H9 (cell line): ENCODE measurements at regions not wholly inside any gene's neighbourhood (a gene's known extent, or its start where the extent isn't known, plus 50 kb on each side); places are given as distances from the start of the nearest gene placed in this dataset.
"Not testable (repeated sequence)": the region's sequence is repeated elsewhere in the genome, so short reads cannot be mapped to it uniquely, and the experiment has no call there.

ENCODE experiments used
- DNase-seq: peaks from one replicate; pipeline ENCODE4 v3.0.0-alpha.2; 2017
- H2AFZ ChIP-seq: one replicate; pipeline ENCODE4 v1.6.1; 2013; ENCODE audit warnings: mild to moderate bottlenecking, low read length, control low read depth, moderate library complexity
- H2AK5ac ChIP-seq: 2 replicates; pipeline ENCODE4 v1.6.1; 2013; ENCODE audit warnings: low read length, control low read depth, mixed read lengths; ENCODE audit not compliant: insufficient read length
- H2BK120ac ChIP-seq: one replicate; pipeline ENCODE4 v1.6.1; 2013; ENCODE audit warnings: low read depth, mild to moderate bottlenecking, low read length, control low read depth, inconsistent platforms; ENCODE audit not compliant: poor library complexity, severe bottlenecking
- H2BK12ac ChIP-seq: 2 replicates; pipeline ENCODE4 v1.6.1; 2013; ENCODE audit warnings: low read length, control low read depth, mixed read lengths, low read depth; ENCODE audit not compliant: insufficient read length
- H2BK15ac ChIP-seq: 2 replicates; pipeline ENCODE4 v1.6.1; 2013; ENCODE audit warnings: low read depth, low read length, control low read depth
- H2BK20ac ChIP-seq: one replicate; pipeline ENCODE4 v1.6.1; 2013; ENCODE audit warnings: low read depth, mild to moderate bottlenecking, low read length, control low read depth, inconsistent platforms; ENCODE audit not compliant: poor library complexity, severe bottlenecking
- H2BK5ac ChIP-seq: 2 replicates; pipeline ENCODE4 v1.6.1; 2013; ENCODE audit warnings: low read length, control low read depth, mixed read lengths; ENCODE audit not compliant: insufficient read length
- H3K14ac ChIP-seq: 2 replicates; pipeline ENCODE4 v1.6.1; 2013; ENCODE audit warnings: low read length, control low read depth; ENCODE audit not compliant: insufficient read depth
- H3K18ac ChIP-seq: 2 replicates; pipeline ENCODE4 v1.6.1; 2013; ENCODE audit warnings: low read depth, mild to moderate bottlenecking, mixed read lengths, low read length, control low read depth; ENCODE audit not compliant: insufficient read length
- H3K23ac ChIP-seq: 2 replicates; pipeline ENCODE4 v1.6.1; 2013; ENCODE audit warnings: low read length, control low read depth, mixed read lengths, low read depth; ENCODE audit not compliant: insufficient read length
- H3K23me2 ChIP-seq: 2 replicates; pipeline ENCODE4 v1.6.1; 2013; ENCODE audit warnings: low read depth, mild to moderate bottlenecking, mixed read lengths, low read length, control low read depth; ENCODE audit not compliant: insufficient read length, poor library complexity, severe bottlenecking
- H3K27ac ChIP-seq: 2 replicates; pipeline ENCODE4 v1.5.1; 2013; ENCODE audit warnings: low read length, control low read depth, mixed read lengths, low read depth; ENCODE audit not compliant: insufficient read length
- H3K27me3 ChIP-seq: 2 replicates; pipeline ENCODE4 v1.6.1; 2013; ENCODE audit warnings: low read length, control low read depth, inconsistent platforms; ENCODE audit not compliant: insufficient read depth
- H3K4ac ChIP-seq: 2 replicates; pipeline ENCODE4 v1.6.1; 2013; ENCODE audit warnings: low read depth, mild to moderate bottlenecking, control low read depth, inconsistent platforms, low read length, moderate library complexity
- H3K4me1 ChIP-seq: 2 replicates; pipeline ENCODE4 v1.6.1; 2013; ENCODE audit warnings: low read length, control low read depth, inconsistent platforms; ENCODE audit not compliant: insufficient read depth
- H3K4me2 ChIP-seq: 2 replicates; pipeline ENCODE4 v1.6.1; 2013; ENCODE audit warnings: low read length, control low read depth, mixed read lengths; ENCODE audit not compliant: insufficient read length, insufficient read depth
- H3K56ac ChIP-seq: 2 replicates; pipeline ENCODE4 v1.6.1; 2013; ENCODE audit warnings: low read depth, mild to moderate bottlenecking, mixed read lengths, low read length, control low read depth; ENCODE audit not compliant: insufficient read length
- H3K79me1 ChIP-seq: 2 replicates; pipeline ENCODE4 v1.6.1; 2013; ENCODE audit warnings: low read depth, mild to moderate bottlenecking, moderate library complexity, low read length, control low read depth, inconsistent platforms; ENCODE audit not compliant: insufficient read depth, poor library complexity, severe bottlenecking
- H3K79me2 ChIP-seq: 2 replicates; pipeline ENCODE4 v1.6.1; 2013; ENCODE audit warnings: low read length, control low read depth, inconsistent platforms; ENCODE audit not compliant: insufficient read depth
- H3K9ac ChIP-seq: 2 replicates; pipeline ENCODE4 v1.6.1; 2013; ENCODE audit warnings: low read length, control low read depth, mixed read lengths; ENCODE audit not compliant: insufficient read length; ENCODE audit errors: extremely low read depth
- H3K9me3 ChIP-seq: one replicate; pipeline ENCODE4 v1.6.1; 2013; ENCODE audit warnings: low read depth, low read length, inconsistent platforms; ENCODE audit not compliant: control insufficient read depth
- H3T11ph ChIP-seq: one replicate; pipeline ENCODE4 v1.6.1; 2013; ENCODE audit warnings: mild to moderate bottlenecking, low read length, control low read depth, inconsistent platforms
- H4K20me1 ChIP-seq: one replicate; pipeline ENCODE4 v1.6.1; 2013; ENCODE audit not compliant: control insufficient read depth, insufficient read length, insufficient read depth
- H4K5ac ChIP-seq: 2 replicates; pipeline ENCODE4 v1.6.1; 2013; ENCODE audit warnings: low read depth, mild to moderate bottlenecking, mixed read lengths, low read length, control low read depth; ENCODE audit not compliant: insufficient read length
- H4K8ac ChIP-seq: replicated peaks from 2 replicates; pipeline ENCODE4 v1.6.1; 2013; ENCODE audit warnings: low read length, control low read depth, mixed read lengths, low read depth; ENCODE audit not compliant: insufficient read length
- H4K91ac ChIP-seq: 2 replicates; pipeline ENCODE4 v1.6.1; 2013; ENCODE audit warnings: low read depth, mild to moderate bottlenecking, moderate library complexity, mixed read lengths, low read length, control low read depth; ENCODE audit not compliant: insufficient read length
- H3K27ac Mint-ChIP-seq, 3 experiments: 2 replicates in 2 of 3; 3 replicates in 1 of 3; pipeline ENCODE4 v1.8.0; 2020 to 2021; ENCODE audit warnings: mixed read lengths in 3 of 3, mild to moderate bottlenecking in 1 of 3, moderate library complexity in 1 of 3
- H3K27me3 Mint-ChIP-seq: 2 replicates; pipeline ENCODE4 v1.8.0; 2021; ENCODE audit warnings: low read depth, mild to moderate bottlenecking, moderate library complexity, mixed read lengths
- H3K36me3 Mint-ChIP-seq, 3 experiments: 2 replicates in 2 of 3; 3 replicates in 1 of 3; pipeline ENCODE4 v1.8.0; 2020 to 2021; ENCODE audit warnings: low read depth in 3 of 3, mixed read lengths in 3 of 3; ENCODE audit not compliant: insufficient read depth in 1 of 3
- H3K4me1 Mint-ChIP-seq, 2 experiments: 2 replicates each; pipeline ENCODE4 v1.8.0; 2020; ENCODE audit warnings: mixed read lengths in 2 of 2
- H3K4me3 Mint-ChIP-seq, 2 experiments: 2 replicates in 1 of 2; 3 replicates in 1 of 2; pipeline ENCODE4 v1.8.0; 2020 to 2021; ENCODE audit warnings: mild to moderate bottlenecking in 2 of 2, mixed read lengths in 2 of 2, moderate library complexity in 1 of 2
- H3K9me3 Mint-ChIP-seq, 2 experiments: 2 replicates in 1 of 2; 3 replicates in 1 of 2; pipeline ENCODE4 v1.8.0; 2020; ENCODE audit warnings: mild to moderate bottlenecking in 2 of 2, mixed read lengths in 2 of 2, moderate library complexity in 1 of 2
- WGBS: extraction: QIAGEN DNeasy Blood & Tissue Kit; methylation state at CpG from one replicate; pipeline ENCODE4 v1.1.7; 2013; ENCODE audit warnings: missing lambda C conversion rate, low lambda C conversion rate, mixed read lengths; ENCODE audit not compliant: insufficient read length; ENCODE audit errors: extremely low coverage; 5-methylcytosine and 5-hydroxymethylcytosine counted together
- TF ChIP-seq, protein P1 (sequence below): fragments of 200-600 bp; sonication (generic); conservative IDR thresholded peaks from 3 replicates; pipeline ENCODE4 v1.8.0; 2021; ENCODE audit warnings: antibody characterized with exemption, mild to moderate bottlenecking

GRCh38 chr16:73101568-73101967 lies 53.6 kb upstream of the ZFHX3 start:
- no peak overlapping the region for H2AFZ ChIP-seq
- H2BK15ac ChIP-seq = no peak overlapping the region
- H3K4me1 ChIP-seq = no peaks in the 10 kb centered on the region
- no peak overlapping the region for H3K27ac ChIP-seq
- H4K91ac ChIP-seq = no peak overlapping the region
- no peaks in the 10 kb centered on the region for H3K79me1 ChIP-seq
- no peak overlapping the region for H3K27ac Mint-ChIP-seq
- WGBS = no CpG with 5 or more reads among the region's 5 CpGs
- H2BK5ac ChIP-seq = no peak overlapping the region
- no peak overlapping the region for H3K18ac ChIP-seq
- no peaks in the 10 kb centered on the region for H3K9me3 ChIP-seq
- H3K36me3 Mint-ChIP-seq = no peaks in the 10 kb centered on the region
- no peak overlapping the region for H3K9ac ChIP-seq
- H2AK5ac ChIP-seq = no peak overlapping the region
- no peaks in the 10 kb centered on the region for H4K20me1 ChIP-seq
- no peak overlapping the region for H4K5ac ChIP-seq
- H3K79me2 ChIP-seq = no peaks in the 10 kb centered on the region
- no peak overlapping the region for H3K4ac ChIP-seq
- no peak for DNase-seq
- no peak overlapping the region for H3K23ac ChIP-seq
- H3K4me3 Mint-ChIP-seq = no peak overlapping the region
- no peak overlapping the region for H3K14ac ChIP-seq
- TF ChIP-seq, protein P1, sequence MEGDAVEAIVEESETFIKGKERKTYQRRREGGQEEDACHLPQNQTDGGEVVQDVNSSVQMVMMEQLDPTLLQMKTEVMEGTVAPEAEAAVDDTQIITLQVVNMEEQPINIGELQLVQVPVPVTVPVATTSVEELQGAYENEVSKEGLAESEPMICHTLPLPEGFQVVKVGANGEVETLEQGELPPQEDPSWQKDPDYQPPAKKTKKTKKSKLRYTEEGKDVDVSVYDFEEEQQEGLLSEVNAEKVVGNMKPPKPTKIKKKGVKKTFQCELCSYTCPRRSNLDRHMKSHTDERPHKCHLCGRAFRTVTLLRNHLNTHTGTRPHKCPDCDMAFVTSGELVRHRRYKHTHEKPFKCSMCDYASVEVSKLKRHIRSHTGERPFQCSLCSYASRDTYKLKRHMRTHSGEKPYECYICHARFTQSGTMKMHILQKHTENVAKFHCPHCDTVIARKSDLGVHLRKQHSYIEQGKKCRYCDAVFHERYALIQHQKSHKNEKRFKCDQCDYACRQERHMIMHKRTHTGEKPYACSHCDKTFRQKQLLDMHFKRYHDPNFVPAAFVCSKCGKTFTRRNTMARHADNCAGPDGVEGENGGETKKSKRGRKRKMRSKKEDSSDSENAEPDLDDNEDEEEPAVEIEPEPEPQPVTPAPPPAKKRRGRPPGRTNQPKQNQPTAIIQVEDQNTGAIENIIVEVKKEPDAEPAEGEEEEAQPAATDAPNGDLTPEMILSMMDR = no peak
- H3K27me3 ChIP-seq = no peaks in the 10 kb centered on the region
- H3K4me1 Mint-ChIP-seq = peaks cover 3 to 4% of the 10 kb centered on the region in 2 experiments; a peak in 2 of 4 replicates
- H3K56ac ChIP-seq = no peak overlapping the region
- no peaks in the 10 kb centered on the region for H3K9me3 Mint-ChIP-seq
- no peak overlapping the region for H3T11ph ChIP-seq
- H2BK120ac ChIP-seq = no peak overlapping the region
- no peak overlapping the region for H2BK12ac ChIP-seq
- H2BK20ac ChIP-seq = no peak overlapping the region
- H4K8ac ChIP-seq = no peak overlapping the region
- H3K27me3 Mint-ChIP-seq = peaks cover 3% of the 10 kb centered on the region; the same call in 1 of the 2 replicates
- no peaks in the 10 kb centered on the region for H3K23me2 ChIP-seq
- H3K4me2 ChIP-seq = no peak overlapping the region

DNA sequence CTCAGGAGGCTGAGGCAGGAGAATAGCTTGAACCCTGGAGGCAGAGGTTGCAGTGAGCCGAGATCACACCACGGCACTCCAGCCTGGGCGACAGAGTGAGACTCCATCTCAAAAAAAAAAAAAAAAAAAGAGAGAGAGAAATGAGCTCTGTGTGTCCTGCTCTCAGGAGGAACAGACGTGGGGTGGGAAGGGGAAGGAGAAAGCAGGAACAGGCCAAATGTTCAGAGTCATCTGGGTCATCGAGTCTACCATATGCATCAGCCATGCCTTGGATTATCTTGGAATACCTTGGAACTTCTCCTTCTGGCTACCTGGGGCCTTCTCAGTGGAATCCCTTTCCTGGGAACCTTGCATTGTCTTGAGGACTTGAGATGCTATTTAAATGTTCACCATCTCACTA lies 51.7 kb upstream of the ZFHX3 start:
- H3K27me3 ChIP-seq, H3K79me1 ChIP-seq, H3K27ac ChIP-seq, H3K56ac ChIP-seq, DNase-seq, H3K4me2 ChIP-seq, H4K20me1 ChIP-seq, H3K36me3 Mint-ChIP-seq, H3K9ac ChIP-seq, H3K23ac ChIP-seq, H3K9me3 Mint-ChIP-seq, H2BK120ac ChIP-seq, H3K27me3 Mint-ChIP-seq, H3K4me3 Mint-ChIP-seq, H2AFZ ChIP-seq, H3K9me3 ChIP-seq, H2BK12ac ChIP-seq, H4K91ac ChIP-seq, H3K4me1 ChIP-seq, H2AK5ac ChIP-seq, H3K23me2 ChIP-seq, H3T11ph ChIP-seq, H3K79me2 ChIP-seq, H3K4me1 Mint-ChIP-seq, H4K5ac ChIP-seq, H3K18ac ChIP-seq, H4K8ac ChIP-seq, H3K27ac Mint-ChIP-seq, H2BK20ac ChIP-seq, H3K14ac ChIP-seq, H2BK5ac ChIP-seq, H3K4ac ChIP-seq, H2BK15ac ChIP-seq: not testable (repeated sequence)
- WGBS = no CpG with 5 or more reads among the region's 5 CpGs
